Body of pancreas (tissue), 4 donors: ENCODE measurements at regions not wholly inside any gene's neighbourhood (a gene's known extent, or its start where the extent isn't known, plus 50 kb on each side); places are given as distances from the start of the nearest gene placed in this dataset.

Experiments used
- CTCF ChIP-seq, 7 experiments: fragments of 450-650 bp in 4 of 7; fragments of 200-600 bp in 3 of 7; sonication (generic) in 3 of 7; IDR thresholded peaks; one replicate each; pipeline ENCODE4 v1.5.1; 2016 to 2019; ENCODE audit warnings: antibody characterized with exemption in 7 of 7
- POLR2A ChIP-seq, 3 donors: fragments of 450-650 bp; IDR thresholded peaks; one replicate each; pipeline ENCODE4 v1.6.1; 2016; ENCODE audit warnings: antibody characterized with exemption in 3 of 3, mild to moderate bottlenecking in 2 of 3

GRCh38 chr7:142376356-142376997 lies 118.6 kb upstream of the PRSS58 start:
- TF ChIP-seq CTCF (IDR thresholded peaks at IDR 0.05) (no peak), POLR2A (IDR thresholded peaks at IDR 0.05) (no peak)
